SK-N-SH (cell line): ENCODE measurements at regions not wholly inside any gene's neighbourhood (a gene's known extent, or its start where the extent isn't known, plus 50 kb on each side); places are given as distances from the start of the nearest gene placed in this dataset.

Experiments
- CTCF ChIA-PET: fragments of 300-600, 350-600 bp; formaldehyde crosslinking; extraction: SDS; loops from one replicate; lab custom pipeline; 2021; lab: Yijun Ruan, JAX
- POLR2A ChIA-PET: fragments of 350-600 bp; sonication (Branson Sonifier 250); formaldehyde crosslinking; extraction: SDS; loops from one replicate; lab custom pipeline; 2020; ENCODE audit warnings: antibody characterized with exemption, inconsistent platforms; lab: Yijun Ruan, JAX
- DNase-seq: peaks from one replicate; pipeline ENCODE4 v3.0.0; 2012
- H2AFZ ChIP-seq: fragments of 200-600 bp; sonication (generic); 2 replicates; pipeline ENCODE4 v1.8.1; 2016; ENCODE audit warnings: antibody characterized with exemption, mild to moderate bottlenecking, low read depth
- H3F3A ChIP-seq: fragments of 200-600 bp; sonication (generic); replicated peaks from 2 replicates; pipeline ENCODE3; 2016; ENCODE audit warnings: antibody characterized with exemption, mild to moderate bottlenecking; ENCODE audit not compliant: insufficient read depth
- H3K27ac ChIP-seq, 2 experiments: fragments of 200-500 bp in 1 of 2; fragments of 200-600 bp in 1 of 2; sonication (Bioruptor generic) in 1 of 2; sonication (generic), shearing (Covaris generic) in 1 of 2; 2 replicates each; pipeline versions ENCODE4 v1.5.1 to v1.6.1; 2014 to 2016; ENCODE audit warnings: low read depth in 2 of 2, inconsistent platforms in 1 of 2, low read length in 1 of 2, mild to moderate bottlenecking in 1 of 2, mixed read lengths in 1 of 2
- H3K27me3 ChIP-seq: fragments of 200-600 bp; sonication (generic), shearing (Covaris generic); 2 replicates; pipeline ENCODE4 v1.6.1; 2016; ENCODE audit warnings: mixed run types; ENCODE audit not compliant: insufficient read depth
- H3K36me3 ChIP-seq, 2 experiments: fragments of 200-500 bp in 1 of 2; fragments of 200-600 bp in 1 of 2; sonication (Bioruptor generic) in 1 of 2; sonication (generic) in 1 of 2; replicated peaks in 1 of 2; 2 replicates each; pipeline versions ENCODE3 to v1.5.1; 2014 to 2016; ENCODE audit warnings: low read length in 1 of 2, mild to moderate bottlenecking in 1 of 2; ENCODE audit not compliant: insufficient read depth in 2 of 2, control insufficient read depth in 1 of 2
- H3K4me1 ChIP-seq, 2 experiments: fragments of 200-500 bp in 1 of 2; fragments of 200-600 bp in 1 of 2; sonication (Bioruptor generic) in 1 of 2; sonication (generic), shearing (Covaris generic) in 1 of 2; 2 replicates each; pipeline versions ENCODE4 v1.5.1 to v1.6.1; 2014 to 2016; ENCODE audit warnings: low read depth in 1 of 2, low read length in 1 of 2, mixed run types in 1 of 2; ENCODE audit not compliant: insufficient read depth in 2 of 2, control insufficient read depth in 1 of 2
- H3K4me2 ChIP-seq: fragments of 200-600 bp; sonication (generic), shearing (Covaris generic); 2 replicates; pipeline ENCODE4 v1.6.1; 2017; ENCODE audit warnings: mixed run types
- H3K4me3 ChIP-seq, 2 experiments: fragments of 200-500 bp in 1 of 2; fragments of 200-600 bp in 1 of 2; sonication (Bioruptor generic) in 1 of 2; sonication (generic), shearing (Covaris generic) in 1 of 2; 2 replicates each; pipeline versions ENCODE4 v1.5.1 to v1.8.1; 2014 to 2016; ENCODE audit warnings: low read depth in 2 of 2, inconsistent platforms in 1 of 2, low read length in 1 of 2, mild to moderate bottlenecking in 1 of 2, mixed read lengths in 1 of 2, moderate library complexity in 1 of 2
- H3K79me2 ChIP-seq: fragments of 200-600 bp; sonication (generic); 2 replicates; pipeline ENCODE4 v1.8.1; 2017; ENCODE audit warnings: mild to moderate bottlenecking; ENCODE audit not compliant: insufficient read depth
- H3K9ac ChIP-seq: fragments of 200-600 bp; sonication (generic); 2 replicates; pipeline ENCODE4 v1.6.1; 2017; ENCODE audit warnings: mixed run types
- H3K9me2 ChIP-seq: fragments of 200-600 bp; sonication (generic); 2 replicates; pipeline ENCODE4 v1.6.1; 2017; ENCODE audit warnings: mixed run types
- H3K9me3 ChIP-seq: fragments of 200-600 bp; sonication (generic); 2 replicates; pipeline ENCODE4 v1.6.1; 2017; ENCODE audit warnings: mixed run types, mild to moderate bottlenecking, moderate library complexity
- H4K20me1 ChIP-seq: fragments of 200-600 bp; sonication (generic); 2 replicates; pipeline ENCODE4 v1.6.1; 2017; ENCODE audit warnings: mild to moderate bottlenecking, mixed run types; ENCODE audit not compliant: insufficient read depth
- ELF1 ChIP-seq: IDR thresholded peaks from 2 replicates; pipeline ENCODE4 v1.4.0; 2012
- FOSL2 ChIP-seq: IDR thresholded peaks from 2 replicates; pipeline ENCODE4 v1.4.0; 2012; ENCODE audit warnings: low read depth, mild to moderate bottlenecking, moderate library complexity, borderline replicate concordance
- FOXJ3 ChIP-seq: sonication (generic); formaldehyde crosslinking; IDR thresholded peaks from 2 replicates; pipeline ENCODE4 v1.5.1; 2020; ENCODE audit warnings: mild to moderate bottlenecking, missing genetic modification reagents
- FOXM1 ChIP-seq: IDR thresholded peaks from 2 replicates; pipeline ENCODE4 v1.4.0; 2012; ENCODE audit warnings: low read depth, mild to moderate bottlenecking
- GABPA ChIP-seq: IDR thresholded peaks from 2 replicates; pipeline ENCODE4 v1.4.0; 2012; ENCODE audit warnings: low read depth, mild to moderate bottlenecking
- IRF3 ChIP-seq: fragments of 150-350 bp; IDR thresholded peaks from 2 replicates; pipeline ENCODE4 v1.6.1; 2016; ENCODE audit warnings: mild to moderate bottlenecking, low read depth, low read length
- JUND ChIP-seq: IDR thresholded peaks from 2 replicates; pipeline ENCODE4 v1.4.0; 2012
- NFIC ChIP-seq: IDR thresholded peaks from 2 replicates; pipeline ENCODE4 v1.4.0; 2012; ENCODE audit warnings: borderline replicate concordance
- NRF1 ChIP-seq: IDR thresholded peaks from 2 replicates; pipeline ENCODE4 v1.6.1; 2012; ENCODE audit warnings: low read depth, mild to moderate bottlenecking, low read length
- PBX3 ChIP-seq: IDR thresholded peaks from 2 replicates; pipeline ENCODE4; 2012
- POLR2AphosphoS5 ChIP-seq: IDR thresholded peaks from 2 replicates; pipeline ENCODE4 v1.6.1; 2012; ENCODE audit warnings: low read depth, low read length
- RAD21 ChIP-seq: IDR thresholded peaks from 2 replicates; pipeline ENCODE4 v1.6.1; 2012; ENCODE audit warnings: mild to moderate bottlenecking, low read length
- RCOR1 ChIP-seq: fragments of 150-350 bp; IDR thresholded peaks from 2 replicates; pipeline ENCODE4 v1.6.1; 2017; ENCODE audit warnings: antibody characterized with exemption, low read length
- REST ChIP-seq: IDR thresholded peaks from 2 replicates; pipeline ENCODE4 v1.6.1; 2012; ENCODE audit warnings: mild to moderate bottlenecking, low read depth, low read length, moderate library complexity
- RFX5 ChIP-seq: IDR thresholded peaks from 2 replicates; pipeline ENCODE4 v1.6.1; 2012; ENCODE audit warnings: mild to moderate bottlenecking, improper control_type of control experiment, low read length
- SIN3A ChIP-seq: IDR thresholded peaks from 2 replicates; pipeline ENCODE4 v1.6.1; 2012; ENCODE audit warnings: low read depth, mild to moderate bottlenecking, low read length, moderate library complexity, borderline replicate concordance
- TAF1 ChIP-seq: IDR thresholded peaks from 2 replicates; pipeline ENCODE4 v1.6.1; 2012; ENCODE audit warnings: low read depth, mild to moderate bottlenecking, low read length, moderate library complexity, borderline replicate concordance
- TEAD4 ChIP-seq: IDR thresholded peaks from 2 replicates; pipeline ENCODE4 v1.4.0; 2012; ENCODE audit warnings: mild to moderate bottlenecking, borderline replicate concordance; ENCODE audit not compliant: insufficient read depth
- USF1 ChIP-seq: IDR thresholded peaks from 2 replicates; pipeline ENCODE4 v1.4.0; 2012; ENCODE audit warnings: low read depth, borderline replicate concordance
- YY1 ChIP-seq: IDR thresholded peaks from 2 replicates; pipeline ENCODE4 v1.4.0; 2012; ENCODE audit warnings: low read depth, mild to moderate bottlenecking
- WGBS: methylation state at CpG from one replicate; pipeline ENCODE4 v1.1.6; 2017; ENCODE audit warnings: low lambda C conversion rate; 5-methylcytosine and 5-hydroxymethylcytosine counted together

GRCh38 chr2:82896117-82896516 lies 1563.0 kb downstream of the SUCLG1 start:
- ChIA-PET CTCF (interaction anchor here (0.6 to 0.9 kb wide), 2 partner anchors 148 to 574 kb away, joined by 3 read pairs; no protein-coding TSS in a partner anchor), POLR2A (no interaction called here)
- Histone ChIP-seq H3K27me3 (no peaks in the 10 kb centered on the region), H3K79me2 (no peaks in the 10 kb centered on the region), H3K27ac (no peak overlapping the region), H3K9me2 (no peaks in the 10 kb centered on the region), H3F3A (no peaks in the 10 kb centered on the region), H3K9ac (no peak overlapping the region), H3K36me3 (no peaks in the 10 kb centered on the region), H2AFZ (no peak overlapping the region), H4K20me1 (no peaks in the 10 kb centered on the region), H3K9me3 (no peaks in the 10 kb centered on the region), H3K4me1 (no peaks in the 10 kb centered on the region), H3K4me2 (no peak overlapping the region), H3K4me3 (no peak overlapping the region)
- WGBS: 0% methylated on average over 5 of the region's 6 CpGs
- DNase-seq: no peak
- no peak for TF ChIP-seq TEAD4
- no peak for TF ChIP-seq POLR2AphosphoS5
- TF ChIP-seq RCOR1: no peak
- no peak for TF ChIP-seq IRF3
- no peak for TF ChIP-seq TAF1
- TF ChIP-seq SIN3A: no peak
- no peak for TF ChIP-seq FOSL2
- TF ChIP-seq NRF1: no peak
- TF ChIP-seq USF1: no peak
- no peak for TF ChIP-seq PBX3
- no peak for TF ChIP-seq GABPA
- TF ChIP-seq REST: no peak
- no peak for TF ChIP-seq RAD21
- TF ChIP-seq YY1: no peak
- no peak for TF ChIP-seq ELF1
- no peak for TF ChIP-seq RFX5
- no peak for TF ChIP-seq NFIC
- TF ChIP-seq FOXM1: no peak
- TF ChIP-seq FOXJ3 (CRISPR knock-in tag): no peak
- TF ChIP-seq JUND: no peak
